ENCODE measurements at regions not wholly inside any gene's neighbourhood (a gene's known extent, or its start where the extent isn't known, plus 50 kb on each side); places are given as distances from the start of the nearest gene placed in this dataset.

- no peak overlapping the region for H3K27ac ChIP-seq (ENCODE audit: low read depth, low read length)
- H3K9ac ChIP-seq (ENCODE audit: low read depth in 1 of 3, low read length in 3 of 3), result no peak overlapping the region
These were observed 307.4 kb upstream of the C9orf72 start for GRCh38 chr9:27880635-27881034.

GRCh38 chr9:27888661-27889295 is 315.5 kb upstream of the C9orf72 start:
- no peak overlapping the region for H3K27ac ChIP-seq (ENCODE audit: low read depth, low read length)
- no peak overlapping the region for H3K4me3 ChIP-seq (ENCODE audit: low read length in 3 of 3)
- no peaks in the 10 kb centered on the region for H3K4me1 ChIP-seq (ENCODE audit: control insufficient read depth in 3 of 3, insufficient read depth in 3 of 3, low read length in 3 of 3)
- no peak overlapping the region for H3K9ac ChIP-seq (ENCODE audit: low read depth in 1 of 3, low read length in 3 of 3)
- H3K36me3 ChIP-seq (ENCODE audit: control insufficient read depth in 3 of 3, insufficient read depth in 3 of 3, low read length in 3 of 3), result no peaks in the 10 kb centered on the region
- no peaks in the 10 kb centered on the region for H3K27me3 ChIP-seq (ENCODE audit: control insufficient read depth in 3 of 3, insufficient read depth in 3 of 3, low read length in 3 of 3)
- H3K9me3 ChIP-seq (ENCODE audit: control insufficient read depth in 3 of 3, low read length in 3 of 3), result no peaks in the 10 kb centered on the region

More at GRCh38 chr9:27880635-27881034, 307.4 kb upstream of the C9orf72 start:
- no peaks in the 10 kb centered on the region for H3K27me3 ChIP-seq (ENCODE audit: control insufficient read depth in 3 of 3, insufficient read depth in 3 of 3, low read length in 3 of 3)
- H3K4me1 ChIP-seq (ENCODE audit: control insufficient read depth in 3 of 3, insufficient read depth in 3 of 3, low read length in 3 of 3), result no peaks in the 10 kb centered on the region
- no peaks in the 10 kb centered on the region for H3K36me3 ChIP-seq (ENCODE audit: control insufficient read depth in 3 of 3, insufficient read depth in 3 of 3, low read length in 3 of 3)
- H3K9me3 ChIP-seq (ENCODE audit: control insufficient read depth in 3 of 3, low read length in 3 of 3), result no peaks in the 10 kb centered on the region
- H3K4me3 ChIP-seq (ENCODE audit: low read length in 3 of 3), result no peak overlapping the region

- no peaks in the 10 kb centered on the region for H3K27me3 ChIP-seq (ENCODE audit: control insufficient read depth in 3 of 3, insufficient read depth in 3 of 3, low read length in 3 of 3)
- no peak overlapping the region for H3K27ac ChIP-seq (ENCODE audit: low read depth, low read length)
- no peak overlapping the region for H3K4me3 ChIP-seq (ENCODE audit: low read length in 3 of 3)
- no peaks in the 10 kb centered on the region for H3K36me3 ChIP-seq (ENCODE audit: control insufficient read depth in 3 of 3, insufficient read depth in 3 of 3, low read length in 3 of 3)
- no peaks in the 10 kb centered on the region for H3K9me3 ChIP-seq (ENCODE audit: control insufficient read depth in 3 of 3, low read length in 3 of 3)
- H3K9ac ChIP-seq (ENCODE audit: low read depth in 1 of 3, low read length in 3 of 3), result no peak overlapping the region
- H3K4me1 ChIP-seq (ENCODE audit: control insufficient read depth in 3 of 3, insufficient read depth in 3 of 3, low read length in 3 of 3), result no peaks in the 10 kb centered on the region
These were observed 351.2 kb upstream of the C9orf72 start for GRCh38 chr9:27924502-27924901.

- no peak overlapping the region for H3K9ac ChIP-seq (ENCODE audit: low read depth in 1 of 3, low read length in 3 of 3)
- no peak overlapping the region for H3K4me3 ChIP-seq (ENCODE audit: low read length in 3 of 3)
- no peaks in the 10 kb centered on the region for H3K27me3 ChIP-seq (ENCODE audit: control insufficient read depth in 3 of 3, insufficient read depth in 3 of 3, low read length in 3 of 3)
- no peaks in the 10 kb centered on the region for H3K36me3 ChIP-seq (ENCODE audit: control insufficient read depth in 3 of 3, insufficient read depth in 3 of 3, low read length in 3 of 3)
- no peak overlapping the region for H3K27ac ChIP-seq (ENCODE audit: low read depth, low read length)
- H3K4me1 ChIP-seq (ENCODE audit: control insufficient read depth in 3 of 3, insufficient read depth in 3 of 3, low read length in 3 of 3), result no peaks in the 10 kb centered on the region
- no peaks in the 10 kb centered on the region for H3K9me3 ChIP-seq (ENCODE audit: control insufficient read depth in 3 of 3, low read length in 3 of 3)
These were observed 352.5 kb upstream of the C9orf72 start for GRCh38 chr9:27925815-27926214.

GRCh38 chr9:27929841-27930240 is 356.6 kb upstream of the C9orf72 start:
- Histone ChIP-seq H3K9ac (ENCODE audit: low read depth in 1 of 3, low read length in 3 of 3) (no peak overlapping the region), H3K4me1 (ENCODE audit: control insufficient read depth in 3 of 3, insufficient read depth in 3 of 3, low read length in 3 of 3) (no peaks in the 10 kb centered on the region), H3K27me3 (ENCODE audit: control insufficient read depth in 3 of 3, insufficient read depth in 3 of 3, low read length in 3 of 3) (no peaks in the 10 kb centered on the region), H3K4me3 (ENCODE audit: low read length in 3 of 3) (no peak overlapping the region), H3K36me3 (ENCODE audit: control insufficient read depth in 3 of 3, insufficient read depth in 3 of 3, low read length in 3 of 3) (no peaks in the 10 kb centered on the region), H3K9me3 (ENCODE audit: control insufficient read depth in 3 of 3, low read length in 3 of 3) (no peaks in the 10 kb centered on the region), H3K27ac (ENCODE audit: low read depth, low read length) (no peak overlapping the region)

GRCh38 chr9:27933210-27934025 is 360.1 kb upstream of the C9orf72 start:
- Histone ChIP-seq H3K27me3 (ENCODE audit: control insufficient read depth in 3 of 3, insufficient read depth in 3 of 3, low read length in 3 of 3) (no peaks in the 10 kb centered on the region), H3K36me3 (ENCODE audit: control insufficient read depth in 3 of 3, insufficient read depth in 3 of 3, low read length in 3 of 3) (no peaks in the 10 kb centered on the region), H3K4me1 (ENCODE audit: control insufficient read depth in 3 of 3, insufficient read depth in 3 of 3, low read length in 3 of 3) (no peaks in the 10 kb centered on the region), H3K9ac (ENCODE audit: low read depth in 1 of 3, low read length in 3 of 3) (no peak overlapping the region), H3K9me3 (ENCODE audit: control insufficient read depth in 3 of 3, low read length in 3 of 3) (no peaks in the 10 kb centered on the region), H3K4me3 (ENCODE audit: low read length in 3 of 3) (no peak overlapping the region), H3K27ac (ENCODE audit: low read depth, low read length) (no peak overlapping the region)

- no peaks in the 10 kb centered on the region for H3K36me3 ChIP-seq (ENCODE audit: control insufficient read depth in 3 of 3, insufficient read depth in 3 of 3, low read length in 3 of 3)
These were observed 361.2 kb upstream of the C9orf72 start for GRCh38 chr9:27934471-27934870.

GRCh38 chr9:27939186-27939585 is 365.9 kb upstream of the C9orf72 start:
- no peaks in the 10 kb centered on the region for H3K27me3 ChIP-seq (ENCODE audit: control insufficient read depth in 3 of 3, insufficient read depth in 3 of 3, low read length in 3 of 3)
- H3K4me3 ChIP-seq (ENCODE audit: low read length in 3 of 3), result no peak overlapping the region
- H3K36me3 ChIP-seq (ENCODE audit: control insufficient read depth in 3 of 3, insufficient read depth in 3 of 3, low read length in 3 of 3), result no peaks in the 10 kb centered on the region
- H3K9me3 ChIP-seq (ENCODE audit: control insufficient read depth in 3 of 3, low read length in 3 of 3), result no peaks in the 10 kb centered on the region
- no peaks in the 10 kb centered on the region for H3K4me1 ChIP-seq (ENCODE audit: control insufficient read depth in 3 of 3, insufficient read depth in 3 of 3, low read length in 3 of 3)
- H3K9ac ChIP-seq (ENCODE audit: low read depth in 1 of 3, low read length in 3 of 3), result no peak overlapping the region
- no peak overlapping the region for H3K27ac ChIP-seq (ENCODE audit: low read depth, low read length)

More at GRCh38 chr9:27934471-27934870, 361.2 kb upstream of the C9orf72 start:
- Histone ChIP-seq H3K9me3 (ENCODE audit: control insufficient read depth in 3 of 3, low read length in 3 of 3) (no peaks in the 10 kb centered on the region), H3K9ac (ENCODE audit: low read depth in 1 of 3, low read length in 3 of 3) (no peak overlapping the region), H3K27me3 (ENCODE audit: control insufficient read depth in 3 of 3, insufficient read depth in 3 of 3, low read length in 3 of 3) (no peaks in the 10 kb centered on the region), H3K27ac (ENCODE audit: low read depth, low read length) (no peak overlapping the region), H3K4me1 (ENCODE audit: control insufficient read depth in 3 of 3, insufficient read depth in 3 of 3, low read length in 3 of 3) (no peaks in the 10 kb centered on the region), H3K4me3 (ENCODE audit: low read length in 3 of 3) (no peak overlapping the region)

GRCh38 chr9:27940535-27940934 is 367.3 kb upstream of the C9orf72 start:
- Histone ChIP-seq H3K27me3 (ENCODE audit: control insufficient read depth in 3 of 3, insufficient read depth in 3 of 3, low read length in 3 of 3) (no peaks in the 10 kb centered on the region), H3K36me3 (ENCODE audit: control insufficient read depth in 3 of 3, insufficient read depth in 3 of 3, low read length in 3 of 3) (no peaks in the 10 kb centered on the region), H3K27ac (ENCODE audit: low read depth, low read length) (no peak overlapping the region), H3K4me3 (ENCODE audit: low read length in 3 of 3) (no peak overlapping the region), H3K4me1 (ENCODE audit: control insufficient read depth in 3 of 3, insufficient read depth in 3 of 3, low read length in 3 of 3) (no peaks in the 10 kb centered on the region), H3K9me3 (ENCODE audit: control insufficient read depth in 3 of 3, low read length in 3 of 3) (no peaks in the 10 kb centered on the region), H3K9ac (ENCODE audit: low read depth in 1 of 3, low read length in 3 of 3) (no peak overlapping the region)

- no peaks in the 10 kb centered on the region for H3K36me3 ChIP-seq (ENCODE audit: control insufficient read depth in 3 of 3, insufficient read depth in 3 of 3, low read length in 3 of 3)
- H3K4me3 ChIP-seq (ENCODE audit: low read length in 3 of 3), result no peak overlapping the region
- H3K9ac ChIP-seq (ENCODE audit: low read depth in 1 of 3, low read length in 3 of 3), result no peak overlapping the region
- H3K27ac ChIP-seq (ENCODE audit: low read depth, low read length), result no peak overlapping the region
- no peaks in the 10 kb centered on the region for H3K27me3 ChIP-seq (ENCODE audit: control insufficient read depth in 3 of 3, insufficient read depth in 3 of 3, low read length in 3 of 3)
- no peaks in the 10 kb centered on the region for H3K9me3 ChIP-seq (ENCODE audit: control insufficient read depth in 3 of 3, low read length in 3 of 3)
- H3K4me1 ChIP-seq (ENCODE audit: control insufficient read depth in 3 of 3, insufficient read depth in 3 of 3, low read length in 3 of 3), result no peaks in the 10 kb centered on the region
These were observed 370.2 kb upstream of the C9orf72 start for GRCh38 chr9:27943501-27943900.

All from skeletal muscle tissue (tissue), 3 donors.